Fibroblast of the aortic adventitia (primary cell): ENCODE measurements at regions not wholly inside any gene's neighbourhood (a gene's known extent, or its start where the extent isn't known, plus 50 kb on each side); places are given as distances from the start of the nearest gene placed in this dataset.
A peak's percentile ranks its signal among the peaks of the same experiment; 100 is the strongest.

Source experiments
- DNase-seq: peaks from one replicate; pipeline ENCODE4 v3.0.0-alpha.2; 2010; ENCODE audit warnings: low read depth
- H3K4me3 ChIP-seq: 2 replicates; pipeline ENCODE4 v1.5.1; 2011; ENCODE audit warnings: low read depth, mild to moderate bottlenecking, control low read depth, low read length, moderate library complexity
- TF ChIP-seq, protein P1 (sequence below): IDR thresholded peaks from 2 replicates; pipeline ENCODE4 v1.5.1; 2011; ENCODE audit warnings: mild to moderate bottlenecking, low read length, control low read depth, inconsistent platforms; ENCODE audit not compliant: insufficient read depth

DNA sequence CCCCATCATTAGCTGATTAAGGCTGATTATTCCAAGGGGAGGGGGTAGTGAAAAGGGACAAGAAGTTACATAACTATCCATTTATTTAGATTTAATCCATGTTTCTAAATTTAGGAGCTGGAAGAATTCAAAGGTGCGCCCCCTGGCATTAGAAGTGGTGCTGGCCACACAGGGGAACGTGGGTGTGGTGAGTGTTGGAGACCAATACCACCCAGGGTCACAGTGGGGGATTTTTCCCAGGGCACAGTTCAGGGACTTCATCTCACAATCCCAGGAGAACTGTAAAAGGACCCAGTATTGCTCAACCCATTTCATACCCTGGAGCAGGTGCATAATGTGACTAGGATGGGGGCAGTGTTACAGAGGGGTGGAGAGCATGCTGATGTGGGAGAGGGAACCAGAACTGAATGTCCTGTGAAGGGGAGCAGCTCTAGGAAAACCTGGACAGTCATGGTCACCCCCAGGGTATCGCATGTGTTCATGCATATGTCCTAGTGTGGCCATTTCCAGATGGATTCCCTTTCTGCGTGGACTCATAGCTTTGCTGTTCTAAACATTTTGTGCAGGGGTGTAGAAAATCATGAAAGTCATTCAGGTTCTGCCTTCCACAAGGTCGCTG lies 110.3 kb downstream of the LSM3 start:
- no peak overlapping the region for H3K4me3 ChIP-seq
- TF ChIP-seq, protein P1, sequence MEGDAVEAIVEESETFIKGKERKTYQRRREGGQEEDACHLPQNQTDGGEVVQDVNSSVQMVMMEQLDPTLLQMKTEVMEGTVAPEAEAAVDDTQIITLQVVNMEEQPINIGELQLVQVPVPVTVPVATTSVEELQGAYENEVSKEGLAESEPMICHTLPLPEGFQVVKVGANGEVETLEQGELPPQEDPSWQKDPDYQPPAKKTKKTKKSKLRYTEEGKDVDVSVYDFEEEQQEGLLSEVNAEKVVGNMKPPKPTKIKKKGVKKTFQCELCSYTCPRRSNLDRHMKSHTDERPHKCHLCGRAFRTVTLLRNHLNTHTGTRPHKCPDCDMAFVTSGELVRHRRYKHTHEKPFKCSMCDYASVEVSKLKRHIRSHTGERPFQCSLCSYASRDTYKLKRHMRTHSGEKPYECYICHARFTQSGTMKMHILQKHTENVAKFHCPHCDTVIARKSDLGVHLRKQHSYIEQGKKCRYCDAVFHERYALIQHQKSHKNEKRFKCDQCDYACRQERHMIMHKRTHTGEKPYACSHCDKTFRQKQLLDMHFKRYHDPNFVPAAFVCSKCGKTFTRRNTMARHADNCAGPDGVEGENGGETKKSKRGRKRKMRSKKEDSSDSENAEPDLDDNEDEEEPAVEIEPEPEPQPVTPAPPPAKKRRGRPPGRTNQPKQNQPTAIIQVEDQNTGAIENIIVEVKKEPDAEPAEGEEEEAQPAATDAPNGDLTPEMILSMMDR, result no peak
- DNase-seq, result no peak

DNA sequence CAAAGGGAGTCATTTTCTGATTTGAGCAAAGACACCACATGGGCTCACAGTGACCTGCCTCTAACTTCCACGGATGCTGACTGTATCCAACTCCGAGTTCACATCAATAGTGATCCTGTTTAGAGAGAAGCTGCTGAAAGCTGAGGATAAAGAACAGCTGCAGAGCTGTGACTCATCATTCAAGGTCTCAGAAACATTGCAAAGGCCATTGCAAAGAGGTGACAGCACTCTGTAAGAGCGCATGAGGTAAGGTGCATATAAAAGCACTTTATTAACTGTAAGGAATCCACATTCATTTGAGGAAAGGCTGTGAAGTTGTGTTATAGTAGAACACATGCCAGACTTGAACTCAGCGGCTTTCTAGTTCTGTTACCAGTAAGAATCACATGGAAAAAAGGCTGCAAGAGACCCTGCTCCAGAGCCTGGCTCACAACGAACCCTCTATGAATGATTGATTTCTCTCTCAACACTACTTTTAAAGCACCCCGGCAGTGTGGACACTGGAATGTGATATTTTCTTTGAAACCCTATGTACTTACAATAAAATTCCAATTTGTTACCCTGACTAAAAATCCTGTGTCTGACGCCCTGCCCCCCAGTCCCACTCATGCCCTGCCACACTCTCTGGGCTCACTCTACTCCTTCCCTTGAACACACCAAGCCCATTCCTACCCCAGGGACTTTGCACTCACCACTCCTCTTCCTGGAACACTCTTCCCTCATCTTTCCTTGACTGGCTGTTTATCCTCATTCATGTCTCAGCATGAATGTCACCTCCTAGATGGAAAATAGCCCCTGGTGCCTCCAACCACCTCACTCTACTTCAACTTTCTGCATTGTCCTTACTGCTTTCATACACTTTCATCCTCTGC lies 111.2 kb downstream of the LSM3 start:
- DNase-seq, result peak; percentile 69
- no peak overlapping the region for H3K4me3 ChIP-seq
- TF ChIP-seq, protein P1, result no peak

DNA sequence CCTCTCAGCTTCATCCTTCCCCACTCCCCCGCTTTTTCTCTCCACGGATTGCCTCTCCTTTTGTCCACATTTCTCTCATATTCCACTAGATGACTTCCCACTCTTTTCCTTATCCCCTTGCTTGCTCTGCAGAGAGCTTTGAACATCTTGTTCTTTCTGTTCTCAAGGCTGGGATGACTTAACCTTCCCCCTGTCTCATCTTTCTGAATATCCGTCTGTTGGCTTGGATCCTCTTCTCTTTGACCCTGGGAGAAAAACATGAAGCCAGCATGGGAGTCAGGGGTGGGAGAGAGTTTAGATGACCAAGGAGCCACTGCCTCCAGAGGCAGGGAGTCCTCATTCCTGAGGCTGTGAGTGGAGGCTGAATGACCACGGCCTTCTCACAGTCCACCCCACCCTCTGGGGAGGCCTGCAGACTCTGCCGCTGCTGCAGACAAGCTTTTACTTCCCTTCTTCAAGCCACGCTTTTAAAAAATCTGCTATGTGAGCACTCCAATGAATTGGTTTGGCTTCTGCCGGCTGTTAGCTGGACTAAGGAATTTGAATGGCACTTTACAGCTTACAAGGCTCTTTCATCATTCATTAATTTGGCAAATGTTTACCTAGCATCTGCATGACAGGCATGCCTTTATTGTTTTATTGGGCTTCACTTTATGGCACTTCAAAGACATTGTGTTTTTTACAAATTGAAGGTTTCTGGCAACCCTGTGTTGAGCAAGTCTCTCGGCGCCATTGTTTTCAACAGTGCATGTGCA lies 111.6 kb upstream of the SLC6A6 start:
- H3K4me3 ChIP-seq, result no peak overlapping the region
- TF ChIP-seq, protein P1, result no peak
- DNase-seq, result peak; percentile 52

DNA sequence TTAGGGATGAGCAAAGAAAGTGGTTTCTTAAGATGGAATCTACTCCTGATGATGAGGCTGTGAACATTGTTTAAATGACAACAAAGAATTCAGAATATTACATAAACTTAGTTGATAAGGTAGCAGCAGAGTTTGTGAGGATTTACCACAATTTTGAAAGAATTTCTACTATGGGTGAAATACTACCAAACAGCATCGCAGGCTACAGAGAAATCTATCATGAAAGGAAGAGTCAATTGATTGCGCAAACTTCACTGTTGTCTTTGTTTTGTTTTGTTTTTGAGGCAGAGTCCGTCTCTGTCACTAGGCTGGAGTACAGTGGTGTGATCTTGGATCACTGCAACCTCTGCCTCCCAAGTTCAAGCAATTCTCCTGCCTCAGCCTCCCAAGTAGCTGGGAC lies 107.4 kb upstream of the SLC6A6 start:
- DNase-seq, result no peak
- TF ChIP-seq, protein P1, result no peak
- no peak overlapping the region for H3K4me3 ChIP-seq

DNA sequence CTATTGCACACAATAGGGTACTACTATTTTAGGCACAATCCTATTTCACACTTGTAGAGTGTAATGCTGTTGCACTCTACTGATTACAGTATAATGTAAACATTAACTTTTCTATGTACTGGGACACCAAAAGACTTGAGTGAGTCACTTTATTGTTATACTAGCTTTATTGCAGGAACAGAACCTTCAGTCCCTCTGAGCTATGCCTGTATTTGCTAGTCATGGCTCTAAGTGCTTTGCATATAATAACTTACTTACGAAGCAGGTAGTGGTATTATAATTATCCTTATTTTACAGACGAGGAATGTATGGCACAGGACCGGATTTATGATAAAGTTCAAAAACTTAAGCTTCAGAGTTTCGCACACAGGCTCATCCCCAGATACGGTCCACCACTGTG lies 106.6 kb upstream of the SLC6A6 start:
- H3K4me3 ChIP-seq, result no peak overlapping the region
- DNase-seq, result no peak
- TF ChIP-seq, protein P1, result no peak

DNA sequence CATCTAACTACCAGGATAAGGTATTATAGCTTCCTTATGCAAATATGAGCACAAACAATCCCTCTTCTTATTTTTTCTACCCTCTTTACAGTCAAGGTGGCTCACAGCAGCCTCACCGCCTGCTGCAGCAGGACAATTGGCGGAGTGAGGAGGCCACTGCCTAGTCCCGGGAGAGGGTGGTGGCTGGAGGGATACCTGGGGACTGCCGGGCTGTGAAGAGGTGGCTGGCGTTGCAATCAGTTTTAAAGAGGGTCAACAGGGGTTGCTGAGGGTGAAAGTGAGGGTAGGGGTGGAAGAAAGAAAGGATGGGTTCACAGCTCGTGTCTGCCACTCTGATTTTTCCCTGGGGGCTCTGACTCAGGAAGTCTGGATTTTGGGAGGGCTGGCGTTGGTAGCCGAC lies 105.1 kb upstream of the SLC6A6 start:
- TF ChIP-seq, protein P1, result no peak
- no peak overlapping the region for H3K4me3 ChIP-seq
- DNase-seq, result no peak
